ENCODE measurements at regions not wholly inside any gene's neighbourhood (a gene's known extent, or its start where the extent isn't known, plus 50 kb on each side); places are given as distances from the start of the nearest gene placed in this dataset.
"Not testable (repeated sequence)": the region's sequence is repeated elsewhere in the genome, so short reads cannot be mapped to it uniquely, and the experiment has no call there.

GRCh38 chr18:29982218-29982617 is 1060.3 kb downstream of the DSC3 start:
- DNase-seq: no peak

DNA sequence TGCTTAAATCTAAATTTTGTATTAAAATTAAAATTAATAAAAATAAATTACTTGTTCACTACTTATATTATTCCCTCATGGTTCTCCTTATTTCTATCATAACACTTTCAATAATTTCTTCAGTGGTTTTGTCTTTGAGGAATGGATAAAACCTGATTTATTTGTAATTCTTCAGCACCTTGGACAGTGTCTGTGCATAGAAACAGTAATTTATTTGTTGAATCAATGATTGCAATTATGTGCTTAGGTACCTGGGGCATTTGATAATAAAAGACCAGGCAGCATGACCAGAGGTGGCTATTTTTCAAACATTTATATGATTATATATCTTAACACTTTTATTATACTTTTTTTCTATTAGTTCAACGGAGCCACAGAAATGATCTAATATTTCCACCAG is 1062.7 kb downstream of the DSC3 start:
- DNase-seq: no peak

GRCh38 chr18:29969876-29970275 is 1072.7 kb downstream of the DSC3 start:
- no peak for DNase-seq

DNA sequence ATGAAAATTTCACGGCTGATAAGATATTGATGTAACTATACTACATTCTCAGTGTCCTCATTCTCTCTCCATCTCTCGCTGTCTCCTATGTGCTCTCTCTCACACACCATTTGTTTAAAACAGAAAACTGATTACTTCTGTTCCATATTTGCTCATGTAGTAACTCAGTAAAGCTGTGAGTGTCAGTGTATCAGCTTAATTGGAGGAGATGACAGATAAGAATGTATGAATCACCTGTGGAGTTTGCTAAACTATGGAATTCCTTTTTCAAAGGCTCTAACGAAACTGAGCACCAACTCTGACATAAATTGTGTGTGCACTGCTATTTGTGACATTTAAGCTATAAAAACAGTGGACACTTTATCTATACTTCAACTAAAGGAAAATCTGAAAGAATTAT is 1080.0 kb downstream of the DSC3 start:
- DNase-seq: no peak

DNA sequence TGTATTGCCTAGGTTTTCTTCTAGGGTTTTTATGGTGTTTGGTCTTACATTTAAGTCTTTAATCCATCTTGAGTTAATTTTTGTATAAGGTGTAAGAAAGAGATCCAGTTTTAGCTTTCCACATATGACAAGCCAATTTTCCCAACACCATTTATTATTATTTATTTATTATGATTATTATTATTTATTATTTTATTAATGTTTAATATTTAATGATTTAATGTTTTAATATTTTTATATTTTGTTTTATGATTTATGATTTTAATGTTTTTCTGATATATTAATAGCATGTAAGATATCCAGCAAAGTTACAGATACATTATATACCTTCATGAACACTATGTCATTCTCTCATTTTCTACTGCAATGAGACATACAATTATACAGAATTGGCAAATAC is 1082.0 kb downstream of the DSC3 start:
- no peak for DNase-seq

DNA sequence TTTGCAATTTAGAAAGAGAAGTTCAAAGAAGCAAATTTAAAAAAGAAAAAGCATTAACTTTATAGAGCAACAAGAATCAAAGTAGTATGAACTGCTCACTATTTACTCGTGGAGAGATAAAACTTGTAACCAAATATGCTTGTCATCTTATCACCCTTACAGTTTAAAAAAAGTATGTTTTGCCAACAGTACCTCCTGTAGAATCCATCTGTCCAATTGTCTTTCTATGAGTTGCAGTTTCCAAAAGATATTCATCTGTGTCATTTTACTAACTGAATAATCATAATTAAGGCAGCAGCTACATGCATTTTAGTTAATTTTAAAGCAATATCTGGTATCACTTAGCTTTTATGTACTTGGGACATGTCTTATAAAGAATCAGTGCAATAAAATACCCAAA is 1112.3 kb downstream of the DSC3 start:
- DNase-seq: no peak

DNA sequence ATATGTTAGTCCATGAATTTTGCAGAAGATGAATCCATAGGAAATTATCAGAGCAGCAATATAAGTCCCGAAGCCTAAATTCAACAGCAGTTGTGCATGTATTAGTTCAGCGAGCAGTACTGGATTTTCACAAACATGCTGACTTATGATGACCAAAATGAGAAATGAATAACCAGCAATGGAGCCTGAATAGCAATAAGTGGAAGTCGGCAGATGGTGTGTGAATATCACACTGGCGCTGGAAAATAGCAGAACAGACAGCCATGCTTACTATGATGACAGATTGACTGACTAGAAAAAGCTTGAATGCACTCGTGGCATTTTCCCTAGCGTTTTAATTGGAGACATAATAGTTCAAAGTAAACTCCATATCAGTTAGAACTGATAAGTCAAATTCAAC is 1114.5 kb downstream of the DSC3 start:
- no peak for DNase-seq

DNA sequence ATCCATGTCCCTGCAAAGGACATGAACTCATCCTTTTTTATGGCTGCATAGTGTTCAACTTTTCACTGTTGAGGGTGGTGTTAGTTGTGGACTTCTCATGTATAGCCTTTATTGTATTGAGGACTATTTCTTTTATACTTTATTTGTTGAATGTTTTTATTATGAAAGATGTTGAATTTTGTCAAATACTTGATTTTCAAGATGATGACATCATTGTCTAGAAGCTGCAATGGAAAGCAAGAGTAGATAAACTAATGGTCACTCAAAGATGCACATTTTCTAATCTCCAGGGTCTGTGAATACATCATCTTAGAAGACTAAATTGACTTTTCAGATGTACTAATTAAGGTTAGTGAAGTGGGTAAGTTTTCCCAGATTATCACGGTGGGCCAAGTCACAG is 1117.0 kb downstream of the DSC3 start:
- DNase-seq: no peak

DNA sequence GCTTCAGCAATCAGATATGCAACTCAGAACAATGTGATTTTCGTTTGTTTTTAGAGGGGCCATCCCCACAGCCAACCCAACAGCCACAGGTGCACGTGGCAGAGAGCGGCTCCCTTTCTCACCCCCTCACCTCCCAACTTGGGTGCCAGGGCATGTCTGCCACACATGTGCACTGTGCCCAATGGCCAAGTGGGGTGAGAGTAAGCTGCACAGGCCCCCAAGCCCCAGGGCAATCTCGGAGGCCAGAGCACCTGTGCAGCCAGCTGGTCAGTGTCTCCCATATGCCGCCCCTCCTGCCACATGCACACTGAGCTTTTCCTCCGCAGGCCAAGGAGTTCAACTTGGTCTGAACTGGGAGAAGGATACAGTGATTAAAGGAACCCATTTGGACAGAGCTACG is 1130.2 kb downstream of the DSC3 start:
- DNase-seq: no peak

DNA sequence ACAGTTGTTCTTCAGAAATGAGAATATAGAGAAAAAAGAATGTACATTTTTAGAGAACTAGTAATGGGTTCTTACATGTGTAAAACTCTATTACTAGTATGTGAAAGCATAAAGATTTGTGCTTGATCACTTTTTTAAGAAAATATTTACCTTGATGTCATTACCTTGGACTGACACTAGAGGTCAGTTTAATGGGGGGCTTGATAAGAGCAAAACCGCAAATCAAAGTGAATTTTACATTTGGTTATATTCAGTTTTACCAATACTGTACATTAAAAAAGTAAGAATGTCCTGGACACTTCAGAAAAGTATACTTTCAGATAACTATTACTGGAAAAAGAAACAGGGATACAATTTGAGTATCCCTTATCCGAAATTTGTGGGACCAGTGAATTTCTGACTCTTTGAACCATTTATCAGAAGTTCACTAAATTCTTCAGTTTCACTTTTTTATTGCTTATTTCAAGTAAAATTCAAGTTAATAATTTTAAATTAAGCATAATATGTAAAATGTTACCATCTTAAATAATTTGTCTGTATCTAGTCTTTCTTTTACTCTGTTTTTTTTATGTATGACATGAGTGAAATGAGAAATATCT is 1149.5 kb downstream of the DSC3 start:
- DNase-seq: no peak

- no peak for DNase-seq
These were observed 1159.4 kb downstream of the DSC3 start for GRCh38 chr18:29883114-29883513.

- no peak for DNase-seq
These were observed 1159.9 kb downstream of the DSC3 start for GRCh38 chr18:29882620-29883019.

DNA sequence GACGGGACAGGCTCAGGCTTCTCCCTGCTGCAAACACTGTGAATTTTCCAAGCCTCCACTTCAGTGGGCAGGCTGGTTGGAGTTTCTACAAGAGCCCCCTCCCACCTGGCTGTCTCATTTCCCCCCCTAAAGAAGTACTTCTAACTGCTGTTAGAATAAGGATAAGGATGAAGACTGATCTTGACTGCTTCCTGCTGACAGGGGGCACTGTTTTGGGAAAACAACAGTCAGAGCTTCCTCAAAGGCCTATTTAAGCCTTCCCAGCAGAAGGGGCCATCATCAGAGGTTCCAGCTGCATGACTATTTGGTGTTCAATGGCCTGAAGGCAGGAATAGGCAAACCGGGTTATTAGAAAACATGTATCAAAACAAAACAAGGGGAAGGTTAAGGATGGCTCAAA is 1162.8 kb downstream of the DSC3 start:
- DNase-seq: no peak

DNA sequence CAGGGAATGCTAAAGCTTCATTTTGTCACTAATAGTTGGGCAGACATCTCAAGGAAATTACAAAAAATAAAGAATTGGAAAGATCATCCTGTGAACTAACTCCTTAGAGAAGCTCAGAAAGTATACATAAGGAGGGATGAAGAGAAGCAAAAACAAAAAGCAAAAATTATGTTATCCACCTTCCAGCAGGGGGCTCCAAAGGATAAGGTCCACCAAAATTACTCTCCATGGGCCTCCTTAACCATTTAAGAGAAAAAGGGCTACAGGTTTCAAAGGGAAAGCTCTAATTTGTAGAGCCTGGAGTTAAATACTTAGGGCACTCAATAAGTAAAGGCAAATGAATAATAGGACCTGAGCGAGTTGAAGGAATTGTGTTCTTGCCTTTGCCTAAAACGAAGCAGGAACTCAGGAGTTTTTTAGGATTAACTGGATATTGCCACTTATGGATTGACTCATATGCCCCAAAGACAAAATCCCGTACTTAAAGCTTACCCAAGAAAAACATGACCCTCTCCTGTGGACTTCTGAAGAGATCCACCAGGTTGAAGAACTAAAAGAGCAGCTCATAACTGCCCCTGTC is 1167.9 kb downstream of the DSC3 start:
- no peak for DNase-seq

GRCh38 chr18:29873211-29873610 is 1169.3 kb downstream of the DSC3 start:
- no peak for DNase-seq

DNA sequence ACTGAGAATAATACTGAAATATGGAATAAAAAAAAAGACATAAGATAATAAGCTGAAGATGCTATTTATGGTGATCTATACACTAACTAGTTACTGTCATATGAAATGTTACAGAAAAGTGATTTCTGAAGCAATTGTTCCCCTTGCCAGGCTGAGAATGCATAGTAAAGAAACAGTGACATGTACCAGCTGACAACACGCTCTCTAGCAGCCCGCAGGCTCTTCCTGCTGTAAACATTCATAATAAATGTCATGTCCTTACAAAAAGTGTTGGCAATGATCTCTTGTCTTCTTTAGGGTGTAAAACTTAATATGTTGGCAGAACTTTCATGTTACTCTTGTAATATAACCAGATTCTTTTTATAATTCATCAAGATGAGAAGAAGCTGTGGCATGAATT is 1171.3 kb downstream of the DSC3 start:
- no peak for DNase-seq

DNA sequence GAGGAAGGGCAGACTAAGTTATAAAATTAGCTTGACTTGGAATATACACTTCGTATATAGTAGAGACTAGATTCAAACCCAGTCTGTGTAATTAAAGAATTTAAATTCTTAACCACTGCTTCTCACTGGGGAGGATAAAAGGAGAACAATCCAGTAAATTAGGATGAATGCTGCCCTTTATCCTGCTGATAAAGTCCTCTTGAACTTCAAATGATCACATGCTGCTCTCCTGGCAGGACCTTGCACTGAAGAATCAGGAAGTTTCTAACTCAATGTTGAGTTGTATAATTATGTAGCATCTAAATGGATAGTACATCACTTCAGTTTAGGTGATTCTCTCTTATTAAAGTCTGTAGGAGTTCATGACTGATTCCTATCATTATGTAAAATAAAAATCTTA is 1179.7 kb downstream of the DSC3 start:
- no peak for DNase-seq

DNA sequence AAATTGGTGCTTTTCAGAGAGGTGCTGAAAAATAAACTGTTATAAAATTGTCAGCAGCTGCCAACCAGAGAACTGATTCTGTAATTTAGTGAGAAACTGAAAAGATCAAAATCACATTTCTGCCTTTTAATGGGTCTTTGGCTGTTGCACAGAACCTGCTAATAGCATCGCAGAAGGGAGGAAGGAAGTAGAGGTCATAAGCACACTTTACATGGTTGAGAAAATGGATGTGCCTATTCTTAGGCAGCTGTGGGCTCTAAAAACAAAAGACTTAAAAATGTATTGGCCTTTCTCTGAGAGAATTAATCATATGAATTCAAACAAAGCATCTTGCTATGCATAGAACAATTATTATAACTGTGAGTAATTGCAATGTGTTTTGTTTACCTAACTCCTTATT is 1186.9 kb downstream of the DSC3 start:
- no peak for DNase-seq

- no peak for DNase-seq
These were observed 1189.4 kb downstream of the DSC3 start for GRCh38 chr18:29853126-29853525.

- no peak for DNase-seq
These were observed 1193.4 kb downstream of the DSC3 start for GRCh38 chr18:29849144-29849543.

DNA sequence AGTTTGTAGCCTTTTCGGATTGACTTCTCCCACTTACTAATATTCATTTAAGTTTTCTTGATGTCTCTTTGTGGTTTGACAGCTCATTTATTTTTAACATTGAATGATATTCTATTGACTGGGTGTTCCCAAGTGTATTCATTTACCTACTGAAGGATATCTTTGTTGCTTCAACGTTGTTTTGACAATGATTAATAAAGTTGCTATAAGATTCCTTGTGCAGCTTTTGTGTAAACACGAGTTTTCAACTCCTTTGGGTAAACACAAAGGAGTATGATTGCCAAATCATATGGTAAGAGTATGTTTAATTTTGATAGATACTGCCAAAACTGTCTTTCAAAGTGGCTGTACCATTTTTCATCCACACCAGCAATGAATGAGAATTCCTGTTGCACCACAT is 1200.9 kb downstream of the DSC3 start:
- DNase-seq: no peak

GRCh38 chr18:29840089-29840488 is 1202.5 kb downstream of the DSC3 start:
- no peak for DNase-seq

- DNase-seq: not testable (repeated sequence)
These were observed 1203.6 kb downstream of the DSC3 start for GRCh38 chr18:29838961-29839360.

DNA sequence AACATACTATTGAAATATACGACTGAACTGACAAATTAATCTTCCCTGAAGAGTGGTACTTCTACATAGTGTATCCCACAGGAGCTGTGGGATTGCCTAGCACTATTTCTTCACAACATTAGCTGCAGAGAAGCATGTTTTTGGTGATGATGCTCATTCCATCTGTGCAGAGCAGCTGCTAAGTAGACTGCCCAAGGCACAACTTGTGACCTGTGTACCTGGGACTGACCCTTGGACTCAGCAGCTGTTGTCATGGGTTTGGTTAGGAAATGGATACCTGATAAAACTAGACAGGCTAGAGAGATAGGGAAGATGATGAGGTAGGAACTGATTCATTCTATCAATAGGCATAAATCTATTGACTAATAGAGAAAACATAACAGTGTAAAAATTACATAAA is 1204.0 kb downstream of the DSC3 start:
- no peak for DNase-seq

DNA sequence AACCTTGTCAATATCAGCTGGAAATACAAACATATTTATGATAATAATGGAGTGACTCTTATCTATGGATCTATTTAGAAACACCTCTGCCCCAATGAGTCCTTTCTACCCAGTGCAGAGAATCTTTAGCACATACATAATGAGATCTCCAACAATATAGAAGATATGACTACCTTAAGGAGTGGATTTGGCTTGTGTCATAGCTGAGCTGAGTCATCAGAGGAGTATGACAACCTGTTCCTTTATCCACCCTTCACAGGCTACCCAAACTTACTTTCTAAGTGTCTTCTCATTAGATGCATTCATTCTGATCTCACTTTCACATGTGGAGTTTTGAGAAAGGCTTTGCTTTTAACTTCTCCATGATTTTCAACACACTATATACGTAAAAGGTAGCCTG is 1218.9 kb downstream of the DSC3 start:
- no peak for DNase-seq

- DNase-seq: no peak
These were observed 1221.0 kb downstream of the DSC3 start for GRCh38 chr18:29821544-29821943.
